GM23338 (cell line): ENCODE measurements at regions not wholly inside any gene's neighbourhood (a gene's known extent, or its start where the extent isn't known, plus 50 kb on each side); places are given as distances from the start of the nearest gene placed in this dataset.

Source experiments
- ATAC-seq: fragments of 200-7000 bp; cut with Tn5 transposase; 3 replicates; pipeline ENCODE4 v1.9.1; 2020
- DNase-seq: peaks from one replicate; pipeline ENCODE4 v3.0.0-alpha.2; 2015; ENCODE audit warnings: low spot score
- H2AFZ ChIP-seq: fragments of 200-600 bp; sonication (generic); 2 replicates; pipeline ENCODE4 v1.8.0; 2016; ENCODE audit warnings: antibody characterized with exemption, mild to moderate bottlenecking, moderate library complexity
- H3F3A ChIP-seq: fragments of 200-600 bp; sonication (generic); replicated peaks from 2 replicates; pipeline ENCODE4 v1.8.0; 2017; ENCODE audit warnings: antibody characterized with exemption, mixed run types, low read depth
- H3K27ac ChIP-seq: fragments of 200-600 bp; sonication (generic); 2 replicates; pipeline ENCODE4 v1.6.1; 2016; ENCODE audit warnings: low read depth
- H3K27me3 ChIP-seq: fragments of 200-600 bp; sonication (generic); 2 replicates; pipeline ENCODE4 v1.8.0; 2016; ENCODE audit warnings: mild to moderate bottlenecking, mixed run types, moderate library complexity; ENCODE audit not compliant: insufficient read depth
- H3K36me3 ChIP-seq: fragments of 200-600 bp; sonication (generic); 2 replicates; pipeline ENCODE4 v1.8.0; 2016; ENCODE audit warnings: mild to moderate bottlenecking; ENCODE audit not compliant: insufficient read depth
- H3K4me1 ChIP-seq: fragments of 200-600 bp; sonication (generic); 2 replicates; pipeline ENCODE4 v1.8.0; 2016; ENCODE audit warnings: mild to moderate bottlenecking, moderate library complexity; ENCODE audit not compliant: insufficient read depth
- H3K4me2 ChIP-seq: fragments of 200-600 bp; sonication (generic); 2 replicates; pipeline ENCODE4 v1.7.1; 2017; ENCODE audit warnings: mixed run types
- H3K4me3 ChIP-seq: fragments of 200-600 bp; sonication (generic); 2 replicates; pipeline ENCODE4 v1.6.1; 2016; ENCODE audit warnings: mixed run types
- H3K79me2 ChIP-seq: fragments of 200-600 bp; sonication (generic); replicated peaks from 2 replicates; pipeline ENCODE4 v1.8.0; 2017; ENCODE audit warnings: mild to moderate bottlenecking; ENCODE audit not compliant: insufficient read depth
- H3K9me2 ChIP-seq: fragments of 200-600 bp; sonication (generic); 2 replicates; pipeline ENCODE4 v1.8.0; 2017; ENCODE audit not compliant: insufficient read depth
- H4K20me1 ChIP-seq: fragments of 200-600 bp; sonication (generic); replicated peaks from 2 replicates; pipeline ENCODE4 v1.8.0; 2017; ENCODE audit warnings: mild to moderate bottlenecking; ENCODE audit not compliant: insufficient read depth
- H3K27ac Mint-ChIP-seq: 2 replicates; pipeline ENCODE4 v1.8.0; 2020; ENCODE audit warnings: inconsistent platforms, mild to moderate bottlenecking, moderate library complexity, mixed read lengths
- H3K27me3 Mint-ChIP-seq: 3 replicates; pipeline ENCODE4 v1.8.0; 2022; ENCODE audit warnings: low read depth, mild to moderate bottlenecking, moderate library complexity, mixed read lengths, inconsistent platforms; ENCODE audit not compliant: insufficient read depth, poor library complexity
- H3K36me3 Mint-ChIP-seq: 3 replicates; pipeline ENCODE4 v1.8.0; 2021; ENCODE audit warnings: low read depth, mild to moderate bottlenecking, inconsistent platforms, moderate library complexity, mixed read lengths
- H3K4me1 Mint-ChIP-seq: 3 replicates; pipeline ENCODE4 v1.8.0; 2020; ENCODE audit warnings: mild to moderate bottlenecking, inconsistent platforms, mixed read lengths
- H3K4me3 Mint-ChIP-seq: 3 replicates; pipeline ENCODE4 v1.8.0; 2021; ENCODE audit warnings: moderate library complexity, mild to moderate bottlenecking, inconsistent platforms, mixed read lengths
- H3K9me3 Mint-ChIP-seq: 3 replicates; pipeline ENCODE4 v1.8.0; 2020; ENCODE audit warnings: moderate library complexity, mild to moderate bottlenecking, inconsistent platforms, mixed read lengths
- CREB1 ChIP-seq: fragments of 250-450 bp; sonication (Bioruptor Pico); IDR thresholded peaks from 2 replicates; pipeline ENCODE4 v1.5.0; 2020; ENCODE audit warnings: low read depth, mild to moderate bottlenecking, moderate library complexity
- CTCF ChIP-seq, 2 experiments: fragments of 200-600 bp in 1 of 2; sonication (generic) in 1 of 2; conservative IDR thresholded peaks; 2 replicates each; pipeline versions ENCODE4 v1.5.1 to v1.6.1; 2016 to 2017; ENCODE audit warnings: antibody characterized with exemption in 2 of 2, low read depth in 2 of 2, mild to moderate bottlenecking in 2 of 2, moderate library complexity in 1 of 2
- ETS1 ChIP-seq: IDR thresholded peaks from 2 replicates; pipeline ENCODE4 v1.6.1; 2016; ENCODE audit warnings: antibody characterized with exemption
- EZH2 ChIP-seq: fragments of 200-600 bp; sonication (generic); IDR thresholded peaks from one replicate; pipeline ENCODE4 v1.8.0; 2017; ENCODE audit warnings: antibody characterized with exemption, mild to moderate bottlenecking, low read depth; ENCODE audit not compliant: unreplicated experiment
- EZH2phosphoT487 ChIP-seq: fragments of 200-600 bp; sonication (generic); IDR thresholded peaks from one replicate; pipeline ENCODE4 v1.8.1; 2018; ENCODE audit warnings: antibody characterized with exemption; ENCODE audit not compliant: unreplicated experiment
- JUNB ChIP-seq: IDR thresholded peaks from one replicate; pipeline ENCODE4 v1.6.1; 2016; ENCODE audit warnings: antibody characterized with exemption; ENCODE audit not compliant: unreplicated experiment
- NANOG ChIP-seq: IDR thresholded peaks from 2 replicates; pipeline ENCODE4 v1.6.1; 2016; ENCODE audit warnings: antibody characterized with exemption, borderline replicate concordance
- POLR2AphosphoS5 ChIP-seq: IDR thresholded peaks from 2 replicates; pipeline ENCODE4 v1.6.1; 2016; ENCODE audit warnings: antibody characterized with exemption, low read depth
- ZNF114 ChIP-seq: fragments of 250-450 bp; sonication (Bioruptor Pico); IDR thresholded peaks from 2 replicates; pipeline ENCODE4 v1.5.0; 2020; ENCODE audit warnings: mild to moderate bottlenecking, moderate library complexity
- ZNF331 ChIP-seq: fragments of 250-450 bp; sonication (Bioruptor Pico); IDR thresholded peaks from 2 replicates; pipeline ENCODE4 v1.5.0; 2020; ENCODE audit warnings: low read depth, mild to moderate bottlenecking, moderate library complexity
- ZNF462 ChIP-seq: fragments of 250-450 bp; sonication (Bioruptor Pico); IDR thresholded peaks from 2 replicates; pipeline ENCODE4 v1.5.0; 2020; ENCODE audit warnings: mild to moderate bottlenecking, moderate library complexity

GRCh38 chr5:71811779-71812178 is 92.7 kb downstream of the CARTPT start:
- H3K4me1 Mint-ChIP-seq, result peaks cover 33% of the 10 kb centered on the region
- no peaks in the 10 kb centered on the region for H3K9me3 Mint-ChIP-seq
- H3K4me3 ChIP-seq, result no peak overlapping the region
- H3K27ac Mint-ChIP-seq, result no peak overlapping the region
- H3K27ac ChIP-seq, result no peak overlapping the region
- no peaks in the 10 kb centered on the region for H3K36me3 ChIP-seq
- no peaks in the 10 kb centered on the region for H3K36me3 Mint-ChIP-seq
- TF ChIP-seq JUNB (no peak), ETS1 (no peak), ZNF462 (CRISPR knock-in tag) (no peak), NANOG (no peak), EZH2 (no peak), CTCF (conservative IDR thresholded peaks at IDR 0.05; ENCODE audit: low read depth in 2 of 2) (no peak), CREB1 (CRISPR knock-in tag) (no peak), ZNF331 (CRISPR knock-in tag) (no peak), POLR2AphosphoS5 (no peak), ZNF114 (no peak), EZH2phosphoT487 (no peak)
- H3K27me3 ChIP-seq, result no peaks in the 10 kb centered on the region
- no peak overlapping the region for H2AFZ ChIP-seq
- peaks cover 10% of the 10 kb centered on the region; the same call in 1 of the 2 replicates for H3K9me2 ChIP-seq
- peaks cover 35% of the 10 kb centered on the region for H3K4me1 ChIP-seq
- no peak overlapping the region for H3K4me3 Mint-ChIP-seq
- no peaks in the 10 kb centered on the region for H4K20me1 ChIP-seq
- H3K4me2 ChIP-seq, result no peak overlapping the region
- H3K79me2 ChIP-seq, result no peaks in the 10 kb centered on the region
- peaks cover 3% of the 10 kb centered on the region for H3K27me3 Mint-ChIP-seq
- H3F3A ChIP-seq, result no peaks in the 10 kb centered on the region
- DNase-seq (no peak), ATAC-seq (no peak)
